Mesendoderm (in vitro differentiated cells): ENCODE measurements at regions not wholly inside any gene's neighbourhood (a gene's known extent, or its start where the extent isn't known, plus 50 kb on each side); places are given as distances from the start of the nearest gene placed in this dataset.
A peak's percentile ranks its signal among the peaks of the same experiment; 100 is the strongest.

Source experiments
- DNase-seq: peaks from one replicate; pipeline ENCODE4 v3.0.0; 2013
- H2AK5ac ChIP-seq: 2 replicates; pipeline ENCODE4 v1.6.1; 2013; ENCODE audit warnings: low read length, inconsistent platforms
- H2BK120ac ChIP-seq: 2 replicates; pipeline ENCODE4 v1.6.1; 2013; ENCODE audit warnings: low read depth, mild to moderate bottlenecking, low read length, moderate library complexity, mixed read lengths
- H2BK15ac ChIP-seq: replicated peaks from 2 replicates; pipeline ENCODE4 v1.6.1; 2013; ENCODE audit warnings: low read depth, mild to moderate bottlenecking, moderate library complexity
- H2BK5ac ChIP-seq: 2 replicates; pipeline ENCODE4 v1.6.1; 2013; ENCODE audit warnings: low read length, inconsistent platforms
- H3K18ac ChIP-seq: 2 replicates; pipeline ENCODE4 v1.6.1; 2013; ENCODE audit warnings: mild to moderate bottlenecking, low read length, mixed read lengths
- H3K23ac ChIP-seq: one replicate; pipeline ENCODE4 v1.6.1; 2013; ENCODE audit warnings: low read length
- H3K27ac ChIP-seq: 2 replicates; pipeline ENCODE4 v1.5.1; 2013; ENCODE audit warnings: low read depth, mild to moderate bottlenecking, inconsistent platforms, low read length, moderate library complexity
- H3K27me3 ChIP-seq: 2 replicates; pipeline ENCODE4 v1.6.1; 2013; ENCODE audit warnings: low read length, control low read depth, mild to moderate bottlenecking, inconsistent platforms; ENCODE audit not compliant: insufficient read depth, poor library complexity
- H3K36me3 ChIP-seq: 2 replicates; pipeline ENCODE4 v1.6.1; 2013; ENCODE audit warnings: low read length, inconsistent platforms; ENCODE audit not compliant: control insufficient read depth, insufficient read depth
- H3K4ac ChIP-seq: one replicate; pipeline ENCODE4 v1.6.1; 2013; ENCODE audit warnings: low read depth, mild to moderate bottlenecking, low read length, moderate library complexity
- H3K4me1 ChIP-seq: 2 replicates; pipeline ENCODE4 v1.6.1; 2013; ENCODE audit warnings: low read depth, low read length, inconsistent platforms; ENCODE audit not compliant: control insufficient read depth
- H3K4me2 ChIP-seq: 2 replicates; pipeline ENCODE4 v1.6.1; 2013; ENCODE audit warnings: low read length
- H3K4me3 ChIP-seq: 2 replicates; pipeline ENCODE4 v1.5.1; 2013; ENCODE audit warnings: mild to moderate bottlenecking, low read length
- H3K56ac ChIP-seq: one replicate; pipeline ENCODE4 v1.6.1; 2013; ENCODE audit warnings: low read length
- H3K79me1 ChIP-seq: 2 replicates; pipeline ENCODE4 v1.6.1; 2013; ENCODE audit warnings: low read length, inconsistent platforms
- H3K79me2 ChIP-seq: 2 replicates; pipeline ENCODE4 v1.6.1; 2013; ENCODE audit warnings: mild to moderate bottlenecking, low read length; ENCODE audit not compliant: control insufficient read depth, insufficient read depth
- H3K9ac ChIP-seq: 2 replicates; pipeline ENCODE4 v1.6.1; 2013; ENCODE audit warnings: low read length, inconsistent platforms
- H4K5ac ChIP-seq: one replicate; pipeline ENCODE4 v1.6.1; 2013; ENCODE audit warnings: low read length
- H4K8ac ChIP-seq: one replicate; pipeline ENCODE4 v1.6.1; 2013; ENCODE audit warnings: low read depth, mild to moderate bottlenecking, control low read depth, low read length, moderate library complexity
- WGBS: extraction: QIAGEN DNeasy Blood & Tissue Kit; methylation state at CpG from one replicate; pipeline ENCODE4 v1.1.7; 2013; ENCODE audit warnings: low lambda C conversion rate, missing lambda C conversion rate; ENCODE audit not compliant: insufficient coverage; ENCODE audit errors: extremely low coverage; 5-methylcytosine and 5-hydroxymethylcytosine counted together

- no peak overlapping the region for H4K8ac ChIP-seq
- no peak for DNase-seq
- H2AK5ac ChIP-seq, result no peak overlapping the region
- H3K18ac ChIP-seq, result no peak overlapping the region
- H3K36me3 ChIP-seq, result no peaks in the 10 kb centered on the region
- no peaks in the 10 kb centered on the region for H3K79me2 ChIP-seq
- H3K23ac ChIP-seq, result no peak overlapping the region
- H2BK15ac ChIP-seq, result no peak overlapping the region
- H3K4me2 ChIP-seq, result no peak overlapping the region
- H3K4ac ChIP-seq, result no peak overlapping the region
- no peak overlapping the region for H4K5ac ChIP-seq
- no peak overlapping the region for H3K56ac ChIP-seq
- no peaks in the 10 kb centered on the region for H3K4me1 ChIP-seq
- H3K27ac ChIP-seq, result no peak overlapping the region
- H3K9ac ChIP-seq, result no peak overlapping the region
- H3K79me1 ChIP-seq, result no peaks in the 10 kb centered on the region
- no peak overlapping the region for H3K4me3 ChIP-seq
- no peaks in the 10 kb centered on the region for H3K27me3 ChIP-seq
- H2BK120ac ChIP-seq, result no peak overlapping the region
- H2BK5ac ChIP-seq, result no peak overlapping the region
- no CpG with 5 or more reads among the region's 1 CpG for WGBS
Observed at GRCh38 chr5:100188778-100189177, 346.4 kb upstream of the FAM174A start.

GRCh38 chr5:100188339-100188738, 346.8 kb upstream of the FAM174A start:
- H2BK120ac ChIP-seq, result no peak overlapping the region
- no peak overlapping the region for H3K27ac ChIP-seq
- WGBS, result no CpG with 5 or more reads among the region's 3 CpGs
- H3K4me3 ChIP-seq, result no peak overlapping the region
- H3K23ac ChIP-seq, result no peak overlapping the region
- no peaks in the 10 kb centered on the region for H3K27me3 ChIP-seq
- no peak overlapping the region for H3K9ac ChIP-seq
- H3K4ac ChIP-seq, result no peak overlapping the region
- H3K79me2 ChIP-seq, result no peaks in the 10 kb centered on the region
- H4K5ac ChIP-seq, result no peak overlapping the region
- no peak overlapping the region for H2BK5ac ChIP-seq
- H4K8ac ChIP-seq, result no peak overlapping the region
- H2BK15ac ChIP-seq, result no peak overlapping the region
- no peak for DNase-seq
- no peaks in the 10 kb centered on the region for H3K79me1 ChIP-seq
- no peak overlapping the region for H3K4me2 ChIP-seq
- H3K36me3 ChIP-seq, result no peaks in the 10 kb centered on the region
- H3K56ac ChIP-seq, result no peak overlapping the region
- H3K18ac ChIP-seq, result no peak overlapping the region
- no peak overlapping the region for H2AK5ac ChIP-seq
- no peaks in the 10 kb centered on the region for H3K4me1 ChIP-seq

GRCh38 chr5:100186181-100186580, 349.0 kb upstream of the FAM174A start:
- no peaks in the 10 kb centered on the region for H3K27me3 ChIP-seq
- no peak overlapping the region for H2BK15ac ChIP-seq
- no peak overlapping the region for H3K4ac ChIP-seq
- DNase-seq, result peak; percentile 8
- H3K79me1 ChIP-seq, result no peaks in the 10 kb centered on the region
- H2AK5ac ChIP-seq, result no peak overlapping the region
- H3K23ac ChIP-seq, result no peak overlapping the region
- no peak overlapping the region for H4K8ac ChIP-seq
- no peak overlapping the region for H3K9ac ChIP-seq
- no peak overlapping the region for H2BK5ac ChIP-seq
- H3K27ac ChIP-seq, result no peak overlapping the region
- H3K56ac ChIP-seq, result no peak overlapping the region
- H3K18ac ChIP-seq, result no peak overlapping the region
- H3K4me2 ChIP-seq, result no peak overlapping the region
- no peak overlapping the region for H4K5ac ChIP-seq
- no peaks in the 10 kb centered on the region for H3K4me1 ChIP-seq
- no peak overlapping the region for H3K4me3 ChIP-seq
- no CpG with 5 or more reads among the region's 2 CpGs for WGBS
- H3K79me2 ChIP-seq, result no peaks in the 10 kb centered on the region
- no peaks in the 10 kb centered on the region for H3K36me3 ChIP-seq
- H2BK120ac ChIP-seq, result no peak overlapping the region

- Histone ChIP-seq H3K79me2 (no peaks in the 10 kb centered on the region), H3K4me2 (no peak overlapping the region), H3K18ac (no peak overlapping the region), H2BK120ac (no peak overlapping the region), H2BK15ac (no peak overlapping the region), H3K23ac (no peak overlapping the region), H2BK5ac (no peak overlapping the region), H3K4ac (no peak overlapping the region), H3K79me1 (no peaks in the 10 kb centered on the region), H4K5ac (no peak overlapping the region), H3K56ac (no peak overlapping the region), H3K36me3 (no peaks in the 10 kb centered on the region), H3K9ac (no peak overlapping the region), H3K4me3 (no peak overlapping the region), H3K4me1 (no peaks in the 10 kb centered on the region), H3K27me3 (no peaks in the 10 kb centered on the region), H4K8ac (no peak overlapping the region), H2AK5ac (no peak overlapping the region), H3K27ac (no peak overlapping the region)
- no CpG with 5 or more reads among the region's 1 CpG for WGBS
- DNase-seq, result no peak
Observed at GRCh38 chr5:100182402-100182801, 352.8 kb upstream of the FAM174A start.

- H3K4me1 ChIP-seq, result no peaks in the 10 kb centered on the region
- no peak overlapping the region for H3K4me2 ChIP-seq
- no peak overlapping the region for H3K23ac ChIP-seq
- H2AK5ac ChIP-seq, result no peak overlapping the region
- no peak overlapping the region for H3K18ac ChIP-seq
- no peak overlapping the region for H2BK5ac ChIP-seq
- no peak overlapping the region for H3K4me3 ChIP-seq
- no peak overlapping the region for H3K4ac ChIP-seq
- H2BK15ac ChIP-seq, result no peak overlapping the region
- no peak overlapping the region for H4K5ac ChIP-seq
- H3K9ac ChIP-seq, result no peak overlapping the region
- H4K8ac ChIP-seq, result no peak overlapping the region
- H3K27me3 ChIP-seq, result no peaks in the 10 kb centered on the region
- no peak overlapping the region for H3K56ac ChIP-seq
- WGBS, result no CpG with 5 or more reads among the region's 1 CpG
- no peak overlapping the region for H3K27ac ChIP-seq
- no peaks in the 10 kb centered on the region for H3K79me1 ChIP-seq
- no peak for DNase-seq
- H3K36me3 ChIP-seq, result no peaks in the 10 kb centered on the region
- H3K79me2 ChIP-seq, result no peaks in the 10 kb centered on the region
- H2BK120ac ChIP-seq, result no peak overlapping the region
Observed at GRCh38 chr5:100175346-100175745, 359.8 kb upstream of the FAM174A start.

- Histone ChIP-seq H2BK120ac (no peak overlapping the region), H2BK5ac (no peak overlapping the region), H3K27me3 (no peaks in the 10 kb centered on the region), H3K79me2 (no peaks in the 10 kb centered on the region), H3K4me2 (no peak overlapping the region), H3K18ac (no peak overlapping the region), H3K9ac (no peak overlapping the region), H3K36me3 (no peaks in the 10 kb centered on the region), H3K23ac (no peak overlapping the region), H2AK5ac (no peak overlapping the region), H4K8ac (no peak overlapping the region), H4K5ac (no peak overlapping the region), H2BK15ac (no peak overlapping the region), H3K4ac (no peak overlapping the region), H3K79me1 (no peaks in the 10 kb centered on the region), H3K27ac (no peak overlapping the region), H3K4me3 (no peak overlapping the region), H3K56ac (no peak overlapping the region), H3K4me1 (no peaks in the 10 kb centered on the region)
- no peak for DNase-seq
- no CpG with 5 or more reads among the region's 1 CpG for WGBS
Observed at GRCh38 chr5:100165309-100165708, 369.9 kb upstream of the FAM174A start.
